ENCODE measurements at regions not wholly inside any gene's neighbourhood (a gene's known extent, or its start where the extent isn't known, plus 50 kb on each side); places are given as distances from the start of the nearest gene placed in this dataset.

DNA sequence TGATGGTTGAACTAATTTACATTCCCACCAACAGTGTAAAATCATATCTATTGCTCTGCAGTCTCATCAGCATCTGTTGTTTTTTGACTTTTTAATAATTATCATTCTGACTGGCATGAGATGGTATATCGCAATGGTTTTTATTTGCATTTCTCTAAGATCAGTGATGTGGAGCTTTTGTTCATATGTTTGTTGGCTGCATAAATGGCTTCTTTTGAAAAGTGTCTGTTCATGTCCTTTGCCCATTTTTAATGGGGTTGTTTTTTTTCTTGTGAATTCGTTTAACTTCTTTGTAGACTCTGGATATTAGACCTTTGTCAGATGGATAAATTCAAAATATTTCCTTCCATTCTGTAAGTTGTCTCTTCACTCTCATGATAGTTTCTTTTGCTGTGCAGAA is 115.2 kb upstream of the CDH12 start:
- Histone ChIP-seq H3K4me3 (no peak overlapping the region), H3K4me1 (no peaks in the 10 kb centered on the region), H3K9me3 (peaks cover 0 to 4% (median 0%) of the 10 kb centered on the region in 3 donors), H3K36me3 (replicated peaks in 1 of 2; ENCODE audit: insufficient read depth in 1 of 2, low read depth in 2 of 2) (no peaks in the 10 kb centered on the region), H3K27ac (no peak overlapping the region), H3K27me3 (no peaks in the 10 kb centered on the region)
- DNase-seq, result no peak
- intact Hi-C loops (cut with DNase I), result no loop called here
- WGBS, 2 donors, result 71 to 74% methylated on average over 2 of the region's 2 CpGs
- ATAC-seq, result no peak
- TF ChIP-seq, protein P1, sequence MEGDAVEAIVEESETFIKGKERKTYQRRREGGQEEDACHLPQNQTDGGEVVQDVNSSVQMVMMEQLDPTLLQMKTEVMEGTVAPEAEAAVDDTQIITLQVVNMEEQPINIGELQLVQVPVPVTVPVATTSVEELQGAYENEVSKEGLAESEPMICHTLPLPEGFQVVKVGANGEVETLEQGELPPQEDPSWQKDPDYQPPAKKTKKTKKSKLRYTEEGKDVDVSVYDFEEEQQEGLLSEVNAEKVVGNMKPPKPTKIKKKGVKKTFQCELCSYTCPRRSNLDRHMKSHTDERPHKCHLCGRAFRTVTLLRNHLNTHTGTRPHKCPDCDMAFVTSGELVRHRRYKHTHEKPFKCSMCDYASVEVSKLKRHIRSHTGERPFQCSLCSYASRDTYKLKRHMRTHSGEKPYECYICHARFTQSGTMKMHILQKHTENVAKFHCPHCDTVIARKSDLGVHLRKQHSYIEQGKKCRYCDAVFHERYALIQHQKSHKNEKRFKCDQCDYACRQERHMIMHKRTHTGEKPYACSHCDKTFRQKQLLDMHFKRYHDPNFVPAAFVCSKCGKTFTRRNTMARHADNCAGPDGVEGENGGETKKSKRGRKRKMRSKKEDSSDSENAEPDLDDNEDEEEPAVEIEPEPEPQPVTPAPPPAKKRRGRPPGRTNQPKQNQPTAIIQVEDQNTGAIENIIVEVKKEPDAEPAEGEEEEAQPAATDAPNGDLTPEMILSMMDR (IDR thresholded peaks at IDR 0.05), result no peak
- TF ChIP-seq POLR2A (IDR thresholded peaks at IDR 0.05), result no peak

DNA sequence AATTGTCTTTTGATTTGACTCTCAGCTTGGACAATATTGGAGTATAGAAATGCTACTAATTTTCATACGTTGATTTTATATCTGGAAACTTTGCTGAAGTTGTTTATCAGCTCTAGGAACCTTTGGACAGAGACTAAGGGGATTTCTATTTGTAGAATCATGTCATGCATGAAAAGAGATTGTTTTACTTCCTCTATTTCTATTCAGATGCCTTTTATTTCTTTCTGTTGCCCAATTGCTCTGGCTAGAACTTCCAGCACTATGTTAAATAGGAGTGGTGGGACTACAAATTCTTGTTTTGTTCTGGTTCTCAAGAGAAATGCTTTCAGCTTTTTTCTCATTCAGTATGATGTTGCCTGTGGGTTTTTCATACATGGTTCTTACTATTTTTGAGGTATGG is 112.8 kb upstream of the CDH12 start:
- Histone ChIP-seq H3K9me3 (peaks cover 0 to 4% (median 0%) of the 10 kb centered on the region in 3 donors), H3K27ac (no peak overlapping the region), H3K4me3 (no peak overlapping the region), H3K27me3 (no peaks in the 10 kb centered on the region), H3K36me3 (replicated peaks in 1 of 2; ENCODE audit: insufficient read depth in 1 of 2, low read depth in 2 of 2) (no peaks in the 10 kb centered on the region), H3K4me1 (no peaks in the 10 kb centered on the region)
- TF ChIP-seq, protein P1 (IDR thresholded peaks at IDR 0.05), result no peak
- TF ChIP-seq POLR2A (IDR thresholded peaks at IDR 0.05), result no peak
- intact Hi-C loops (cut with DNase I), result no loop called here
- no peak for ATAC-seq
- no peak for DNase-seq
- WGBS, 2 donors, result 28 to 38% methylated on average over 1 of the region's 1 CpG

DNA sequence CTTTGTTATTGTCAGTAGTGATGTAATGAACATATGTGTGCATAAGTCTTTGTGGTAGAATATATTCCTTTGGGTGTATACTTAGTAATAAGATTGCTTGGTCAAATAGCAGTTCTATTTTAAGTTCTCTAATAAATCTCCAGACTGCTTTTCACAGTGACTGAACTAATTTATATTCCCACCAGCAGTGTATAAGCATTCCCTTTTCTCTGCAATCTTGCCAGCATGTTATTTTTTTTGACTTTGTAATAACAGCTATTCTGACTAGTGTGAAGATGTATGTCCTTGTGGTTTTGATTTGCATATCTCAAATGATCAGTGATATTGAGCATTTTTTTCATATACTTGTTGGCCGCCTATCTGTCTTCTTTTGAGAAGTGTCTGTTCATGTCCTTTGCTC is 111.5 kb upstream of the CDH12 start:
- TF ChIP-seq, protein P1 (IDR thresholded peaks at IDR 0.05), result no peak
- TF ChIP-seq POLR2A (IDR thresholded peaks at IDR 0.05), result no peak
- Histone ChIP-seq H3K4me3 (no peak overlapping the region), H3K36me3 (replicated peaks in 1 of 2; ENCODE audit: insufficient read depth in 1 of 2, low read depth in 2 of 2) (no peaks in the 10 kb centered on the region), H3K4me1 (no peaks in the 10 kb centered on the region), H3K9me3 (peaks cover 0 to 3% (median 0%) of the 10 kb centered on the region in 3 donors), H3K27me3 (no peaks in the 10 kb centered on the region), H3K27ac (no peak overlapping the region)
- DNase-seq, result no peak
- no peak for ATAC-seq
- WGBS, 2 donors, result 73 to 76% methylated on average over 1 of the region's 1 CpG
- intact Hi-C loops (cut with DNase I), result no loop called here

DNA sequence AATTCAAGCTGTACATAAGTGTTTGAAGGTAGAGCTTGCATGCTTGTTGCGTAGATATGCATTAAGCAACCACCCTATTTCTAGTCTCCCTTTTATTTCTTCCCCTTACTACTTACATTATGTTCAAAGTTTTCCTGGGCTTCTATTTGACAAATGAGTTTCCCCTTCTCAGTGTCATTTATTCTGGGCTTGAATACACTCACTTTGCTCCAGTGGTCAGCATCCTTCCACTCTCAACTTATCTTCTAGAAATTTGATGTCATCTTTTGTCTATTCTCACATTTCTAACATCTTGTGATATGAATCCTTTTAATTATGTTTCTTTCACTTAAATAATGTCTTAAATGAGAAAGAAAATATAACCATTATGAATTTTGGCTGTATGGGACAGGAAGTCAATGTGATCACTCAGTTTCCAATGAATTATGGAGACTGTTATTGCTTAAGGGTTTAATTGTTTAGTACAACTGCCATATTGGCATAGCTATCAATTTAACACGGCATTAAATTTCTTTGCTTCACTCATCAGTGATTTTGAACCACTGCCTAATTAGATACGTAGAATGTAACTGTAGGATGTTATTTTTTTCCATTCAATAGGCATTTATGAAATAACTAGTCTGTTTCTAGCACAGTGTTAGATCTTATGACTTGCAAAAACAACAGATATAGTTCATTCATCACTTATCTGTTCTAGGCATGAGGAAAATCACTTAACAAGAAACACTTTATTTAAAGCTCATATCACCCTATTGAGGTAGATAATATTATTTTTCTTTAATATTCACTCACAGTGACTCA is 105.5 kb upstream of the CDH12 start:
- H3K36me3 ChIP-seq (replicated peaks in 1 of 2; ENCODE audit: insufficient read depth in 1 of 2, low read depth in 2 of 2), result no peaks in the 10 kb centered on the region
- H3K27ac ChIP-seq, result no peak overlapping the region
- no peaks in the 10 kb centered on the region for H3K27me3 ChIP-seq
- DNase-seq, result no peak
- H3K9me3 ChIP-seq, result no peaks in the 10 kb centered on the region
- intact Hi-C loops (cut with DNase I), result no loop called here
- 62 to 73% methylated on average over 3 of the region's 3 CpGs for WGBS, 2 donors
- H3K4me3 ChIP-seq, result no peak overlapping the region
- H3K4me1 ChIP-seq, result no peaks in the 10 kb centered on the region
- no peak for ATAC-seq
- TF ChIP-seq, protein P1 (IDR thresholded peaks at IDR 0.05), result no peak
- no peak for TF ChIP-seq POLR2A (IDR thresholded peaks at IDR 0.05)

DNA sequence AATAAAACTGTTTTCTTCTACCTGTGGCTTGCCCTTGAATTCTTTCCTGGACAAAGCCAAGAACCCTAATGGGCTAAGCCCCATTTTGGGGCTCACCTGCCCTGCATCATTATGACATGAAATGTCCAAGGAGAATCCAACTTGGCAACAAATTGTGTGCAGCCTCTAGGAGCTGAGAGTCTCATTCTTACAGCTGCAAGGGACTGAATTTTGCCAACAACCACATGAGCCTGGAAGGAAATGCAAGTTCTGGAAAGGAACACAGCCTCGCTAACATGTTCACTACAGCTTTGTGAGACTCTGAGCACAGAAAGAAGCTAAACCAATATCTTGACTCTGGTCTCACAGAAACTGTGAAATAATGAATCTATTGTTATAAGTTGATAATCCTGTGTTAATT is 94.8 kb upstream of the CDH12 start:
- Histone ChIP-seq H3K36me3 (replicated peaks in 1 of 2; ENCODE audit: insufficient read depth in 1 of 2, low read depth in 2 of 2) (no peaks in the 10 kb centered on the region), H3K9me3 (peaks cover 0 to 4% (median 0%) of the 10 kb centered on the region in 3 donors), H3K27me3 (no peaks in the 10 kb centered on the region), H3K4me3 (no peak overlapping the region), H3K4me1 (no peaks in the 10 kb centered on the region), H3K27ac (no peak overlapping the region)
- ATAC-seq (no peak), DNase-seq (no peak)
- intact Hi-C loops (cut with DNase I), result no loop called here
- 69 to 71% methylated on average over 1 of the region's 1 CpG for WGBS, 2 donors
- TF ChIP-seq, protein P1 (IDR thresholded peaks at IDR 0.05), result no peak
- no peak for TF ChIP-seq POLR2A (IDR thresholded peaks at IDR 0.05)

Data from body of pancreas (tissue), 4 donors.